ENCODE measurements at regions not wholly inside any gene's neighbourhood (a gene's known extent, or its start where the extent isn't known, plus 50 kb on each side); places are given as distances from the start of the nearest gene placed in this dataset.

GRCh38 chr3:127456471-127457093 is 134.0 kb downstream of the TPRA1 start:
- Histone ChIP-seq H3K27ac (ENCODE audit: insufficient read depth, low read length) (no peak overlapping the region), H3K4me3 (ENCODE audit: insufficient read depth, low read depth, low read length) (no peak overlapping the region), H3K4me1 (ENCODE audit: control insufficient read depth, insufficient read depth, low read length) (no peaks in the 10 kb centered on the region), H3K56ac (ENCODE audit: extremely low read depth, insufficient read depth, low read length) (no peak overlapping the region), H2AK5ac (ENCODE audit: low read depth, low read length) (no peak overlapping the region), H3K36me3 (ENCODE audit: control insufficient read depth, insufficient read depth, low read length) (no peaks in the 10 kb centered on the region), H4K91ac (ENCODE audit: insufficient read depth, low read depth, low read length) (no peak overlapping the region), H2BK5ac (ENCODE audit: low read depth, low read length, poor library complexity, severe bottlenecking) (no peak overlapping the region), H3K4ac (ENCODE audit: low read depth, low read length) (no peak overlapping the region), H3K27me3 (ENCODE audit: control insufficient read depth, insufficient read depth, low read length) (peaks cover 30% of the 10 kb centered on the region), H2BK120ac (ENCODE audit: low read depth, low read length) (no peak overlapping the region), H2AK9ac (replicated peaks; ENCODE audit: low read depth, low read length, poor library complexity) (no peak overlapping the region), H3K18ac (ENCODE audit: low read depth, low read length) (no peak overlapping the region), H3K79me1 (ENCODE audit: low read depth in 1 of 2, low read length in 2 of 2) (no peaks in the 10 kb centered on the region), H4K8ac (ENCODE audit: low read depth in 2 of 2, low read length in 2 of 2) (no peak overlapping the region), H3K23ac (ENCODE audit: low read depth, low read length) (no peak overlapping the region), H3K14ac (replicated peaks; ENCODE audit: low read depth, low read length) (no peak overlapping the region), H3K9ac (ENCODE audit: low read depth, low read length) (no peak overlapping the region), H2BK15ac (ENCODE audit: low read depth, low read length) (no peak overlapping the region), H3K9me3 (ENCODE audit: control insufficient read depth, insufficient read depth, low read length) (no peaks in the 10 kb centered on the region), H2AFZ (replicated peaks; ENCODE audit: low read length, poor library complexity) (peak overlapping the region; percentile 86), H3K4me2 (ENCODE audit: low read depth, low read length) (peak overlapping the region; percentile 46), H2BK20ac (ENCODE audit: low read depth, low read length) (no peak overlapping the region), H4K5ac (ENCODE audit: low read depth, low read length) (no peak overlapping the region), H3K9me1 (ENCODE audit: insufficient read depth, low read length) (no peaks in the 10 kb centered on the region), H4K20me1 (ENCODE audit: insufficient read depth, low read length) (no peaks in the 10 kb centered on the region)
- DNase-seq (peak; percentile 63), ATAC-seq (ENCODE audit: low read depth) (peak; percentile 28; the same call in 1 of the 2 replicates)
- ChIA-PET CTCF (interaction anchor here (0.7 to 1.5 kb wide), 2 partner anchors 9 to 14 kb away, joined by 3 read pairs; no protein-coding TSS in a partner anchor), POLR2A (ENCODE audit: unreplicated experiment) (no interaction called here)
- TF ChIP-seq FOS (IDR thresholded peaks at IDR 0.05; ENCODE audit: low read depth, low read length) (no peak), USF2 (IDR thresholded peaks at IDR 0.05; ENCODE audit: low read depth, low read length) (no peak), ELK1 (IDR thresholded peaks at IDR 0.05; ENCODE audit: borderline replicate concordance, low read depth, low read length) (no peak), SMC3 (IDR thresholded peaks at IDR 0.05; ENCODE audit: low read depth, low read length) (no peak), CTCF (conservative IDR thresholded peaks at IDR 0.05; ENCODE audit: low read depth, low read length) (no peak), CEBPB (IDR thresholded peaks at IDR 0.05; ENCODE audit: low read depth, low read length) (no peak), BHLHE40 (IDR thresholded peaks at IDR 0.05; ENCODE audit: low read depth, low read length) (no peak), NFE2L2 (IDR thresholded peaks at IDR 0.05; ENCODE audit: low read depth, low read length) (no peak), MAFK (IDR thresholded peaks at IDR 0.05; ENCODE audit: low read depth, low read length) (no peak), POLR2A (IDR thresholded peaks at IDR 0.05; ENCODE audit: low read depth, low read length) (no peak), MXI1 (IDR thresholded peaks at IDR 0.05; ENCODE audit: borderline replicate concordance, low read depth, low read length) (no peak), RCOR1 (IDR thresholded peaks at IDR 0.05; ENCODE audit: insufficient replicate concordance, low read length) (no peak), MAZ (IDR thresholded peaks at IDR 0.05; ENCODE audit: borderline replicate concordance, low read depth, low read length) (no peak)
- WGBS, 2 experiments (ENCODE audit: extremely low coverage in 2 of 2, insufficient read length in 1 of 2): 11% methylated on average over 10 of the region's 24 CpGs; no CpG with 5 or more reads in 1 of the 2 experiments
- dilution Hi-C loops (cut with HindIII; ENCODE audit: low sequenced_read_pairs, unreplicated experiment) (no loop called here), in situ Hi-C loops (cut with MboI; ENCODE audit: low sequenced_read_pairs) (loop anchor here (5.0 to 10.0 kb wide), 3 partner anchors 702 to 932 kb away; partner anchors contain the start of gene CHST13), intact Hi-C loops (cut with micrococcal nuclease) (loop anchor here (10.0 kb wide), 1 partner anchor 472 kb away; the partner anchor contains the start of gene PLXNA1)
- BruUV-seq (replicated peaks): no TSS peak

All from IMR-90 (cell line).